ENCODE measurements at regions not wholly inside any gene's neighbourhood (a gene's known extent, or its start where the extent isn't known, plus 50 kb on each side); places are given as distances from the start of the nearest gene placed in this dataset.

DNA sequence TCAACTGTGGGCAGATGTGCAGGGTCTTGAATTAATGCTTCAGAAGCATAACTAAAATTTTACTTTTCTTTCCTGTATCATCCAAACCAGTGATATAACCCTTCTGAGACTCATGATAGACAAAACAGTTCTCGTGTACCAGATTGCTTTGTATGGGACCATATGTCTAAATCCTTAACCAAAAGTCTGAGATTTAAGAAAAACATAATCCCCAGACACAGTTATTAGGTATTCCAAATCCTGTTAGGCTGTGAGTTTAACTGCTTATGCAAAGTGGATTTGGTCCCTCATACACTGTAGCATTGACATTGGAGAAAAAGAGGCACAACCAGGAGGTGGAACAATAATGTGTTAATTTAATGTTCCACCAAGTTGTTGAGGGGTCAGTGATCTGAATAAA, 235.0 kb downstream of the PMAIP1 start:
- no peak for TF ChIP-seq EP300 (IDR thresholded peaks at IDR 0.05)
- no peak for TF ChIP-seq POLR2AphosphoS5 (IDR thresholded peaks at IDR 0.05)
- TF ChIP-seq, protein P1, sequence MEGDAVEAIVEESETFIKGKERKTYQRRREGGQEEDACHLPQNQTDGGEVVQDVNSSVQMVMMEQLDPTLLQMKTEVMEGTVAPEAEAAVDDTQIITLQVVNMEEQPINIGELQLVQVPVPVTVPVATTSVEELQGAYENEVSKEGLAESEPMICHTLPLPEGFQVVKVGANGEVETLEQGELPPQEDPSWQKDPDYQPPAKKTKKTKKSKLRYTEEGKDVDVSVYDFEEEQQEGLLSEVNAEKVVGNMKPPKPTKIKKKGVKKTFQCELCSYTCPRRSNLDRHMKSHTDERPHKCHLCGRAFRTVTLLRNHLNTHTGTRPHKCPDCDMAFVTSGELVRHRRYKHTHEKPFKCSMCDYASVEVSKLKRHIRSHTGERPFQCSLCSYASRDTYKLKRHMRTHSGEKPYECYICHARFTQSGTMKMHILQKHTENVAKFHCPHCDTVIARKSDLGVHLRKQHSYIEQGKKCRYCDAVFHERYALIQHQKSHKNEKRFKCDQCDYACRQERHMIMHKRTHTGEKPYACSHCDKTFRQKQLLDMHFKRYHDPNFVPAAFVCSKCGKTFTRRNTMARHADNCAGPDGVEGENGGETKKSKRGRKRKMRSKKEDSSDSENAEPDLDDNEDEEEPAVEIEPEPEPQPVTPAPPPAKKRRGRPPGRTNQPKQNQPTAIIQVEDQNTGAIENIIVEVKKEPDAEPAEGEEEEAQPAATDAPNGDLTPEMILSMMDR (IDR thresholded peaks at IDR 0.05) = no peak

Measured in suprapubic skin (tissue), 4 donors.